Right lobe of liver (tissue), 4 donors: ENCODE measurements at regions not wholly inside any gene's neighbourhood (a gene's known extent, or its start where the extent isn't known, plus 50 kb on each side); places are given as distances from the start of the nearest gene placed in this dataset.

Source experiments
- CTCF ChIP-seq, 4 donors: fragments of 200-600 bp in 3 of 4; fragments of 450-650 bp in 1 of 4; IDR thresholded peaks; one replicate each; pipeline versions ENCODE4 v1.5.1 to v1.8.0; 2016 to 2022; ENCODE audit warnings: antibody characterized with exemption in 4 of 4, mild to moderate bottlenecking in 2 of 4
- POLR2A ChIP-seq: fragments of 450-650 bp; IDR thresholded peaks from one replicate; pipeline ENCODE4 v1.6.1; 2017; ENCODE audit warnings: antibody characterized with exemption, mild to moderate bottlenecking
- donor health status: DM: no; HTN: no; CAD: no.
- donor health status: DM: no; HTN: no; CAD: no.
- donor health status: DM: no; HTN: yes; CAD: no.

- TF ChIP-seq CTCF (IDR thresholded peaks at IDR 0.05) (no peak), POLR2A (no peak)
Measured at GRCh38 chr3:104781112-104781511, 585.6 kb upstream of the ALCAM start.
